WERI-Rb-1 (cell line): ENCODE measurements at regions not wholly inside any gene's neighbourhood (a gene's known extent, or its start where the extent isn't known, plus 50 kb on each side); places are given as distances from the start of the nearest gene placed in this dataset.

Experiments used
- DNase-seq: peaks from one replicate; pipeline ENCODE4 v3.0.0-alpha.2; 2020
- H3K27ac ChIP-seq: fragments of 250-450 bp; sonication (Bioruptor Pico); 2 replicates; pipeline ENCODE4 v1.5.1; 2020; ENCODE audit warnings: mild to moderate bottlenecking, moderate library complexity
- H3K27me3 ChIP-seq: fragments of 250-450 bp; sonication (Bioruptor Pico); 2 replicates; pipeline ENCODE4 v1.5.1; 2021; ENCODE audit warnings: mild to moderate bottlenecking, low read depth, moderate library complexity; ENCODE audit not compliant: insufficient read depth, severe bottlenecking
- H3K36me3 ChIP-seq: fragments of 250-450 bp; sonication (Bioruptor Pico); 2 replicates; pipeline ENCODE4 v1.5.1; 2020; ENCODE audit warnings: mild to moderate bottlenecking, moderate library complexity
- H3K4me3 ChIP-seq: 2 replicates; pipeline ENCODE4 v1.5.1; 2011; ENCODE audit warnings: low read depth, mild to moderate bottlenecking, control low read depth, low read length
- H3K9me3 ChIP-seq: fragments of 250-450 bp; sonication (Bioruptor Pico); 2 replicates; pipeline ENCODE4 v1.5.1; 2021; ENCODE audit warnings: mild to moderate bottlenecking, moderate library complexity; ENCODE audit not compliant: severe bottlenecking
- CTCF ChIP-seq: IDR thresholded peaks from 2 replicates; pipeline ENCODE4 v1.5.1; 2011; ENCODE audit warnings: low read depth, mild to moderate bottlenecking, control low read depth, inconsistent platforms, low read length

GRCh38 chr13:99798756-99799155 lies 172.8 kb downstream of the ZIC5 start:
- DNase-seq: no peak
- Histone ChIP-seq H3K27ac (no peak overlapping the region), H3K4me3 (no peak overlapping the region), H3K36me3 (no peaks in the 10 kb centered on the region), H3K9me3 (no peaks in the 10 kb centered on the region), H3K27me3 (no peaks in the 10 kb centered on the region)
- no peak for TF ChIP-seq CTCF

DNA sequence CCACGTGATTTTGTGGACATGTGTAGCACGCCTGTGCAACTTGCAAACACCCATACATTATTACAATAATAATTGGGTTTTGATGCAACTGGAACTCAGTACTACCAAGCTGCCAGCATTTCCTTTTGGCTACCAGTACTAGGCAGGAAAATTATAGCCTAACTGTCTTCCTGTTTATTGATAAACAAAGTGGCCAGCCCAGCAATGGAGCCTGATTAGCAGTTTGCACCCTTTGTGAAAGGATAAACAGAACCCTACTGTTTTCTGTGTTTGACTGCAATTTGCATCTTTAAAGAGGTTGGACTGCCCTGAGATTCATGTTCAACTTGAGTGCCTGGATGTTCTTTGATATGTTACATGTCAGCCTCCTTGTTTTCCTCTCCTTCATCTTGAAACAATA lies 173.9 kb downstream of the ZIC5 start:
- Histone ChIP-seq H3K36me3 (no peaks in the 10 kb centered on the region), H3K9me3 (no peaks in the 10 kb centered on the region), H3K4me3 (no peak overlapping the region), H3K27ac (no peak overlapping the region), H3K27me3 (no peaks in the 10 kb centered on the region)
- no peak for DNase-seq
- TF ChIP-seq CTCF: no peak

DNA sequence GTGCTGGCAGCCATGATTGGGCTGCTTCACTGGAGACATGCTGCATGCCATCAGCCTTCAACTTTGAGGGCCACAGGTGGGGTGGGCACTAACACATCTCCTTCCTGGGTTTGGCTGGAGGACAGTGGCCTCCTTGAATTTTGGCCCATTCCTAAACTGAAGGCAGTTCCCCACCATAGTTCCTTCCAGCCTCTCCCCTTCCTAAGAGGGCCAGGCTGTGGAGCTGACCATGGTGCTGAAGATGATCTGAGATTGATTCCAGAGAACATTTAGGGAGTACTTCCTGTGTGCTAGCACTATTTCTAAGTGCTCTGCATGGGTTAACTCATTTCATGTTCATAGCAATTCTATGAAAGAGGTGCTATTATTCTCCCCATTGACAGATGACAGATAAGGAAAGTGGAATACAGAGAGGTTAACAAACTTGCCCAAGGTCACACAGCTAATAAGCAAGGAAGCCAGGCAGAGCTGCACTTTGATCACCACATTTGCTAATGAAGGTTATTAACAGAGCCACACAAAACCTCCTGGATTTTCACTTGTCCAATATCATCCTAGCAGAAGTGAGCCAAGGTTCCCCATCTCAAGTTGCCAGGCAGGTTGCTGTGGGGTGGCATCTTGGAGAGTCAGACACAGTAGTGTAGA lies 175.3 kb downstream of the ZIC5 start:
- H3K4me3 ChIP-seq: no peak overlapping the region
- DNase-seq: no peak
- TF ChIP-seq CTCF: no peak
- no peaks in the 10 kb centered on the region for H3K27me3 ChIP-seq
- H3K9me3 ChIP-seq: no peaks in the 10 kb centered on the region
- H3K27ac ChIP-seq: no peak overlapping the region
- H3K36me3 ChIP-seq: no peaks in the 10 kb centered on the region

- TF ChIP-seq CTCF: no peak
- no peak overlapping the region for H3K4me3 ChIP-seq
- DNase-seq: no peak
These were observed 179.3 kb downstream of the ZIC5 start for GRCh38 chr13:99792079-99792921.

DNA sequence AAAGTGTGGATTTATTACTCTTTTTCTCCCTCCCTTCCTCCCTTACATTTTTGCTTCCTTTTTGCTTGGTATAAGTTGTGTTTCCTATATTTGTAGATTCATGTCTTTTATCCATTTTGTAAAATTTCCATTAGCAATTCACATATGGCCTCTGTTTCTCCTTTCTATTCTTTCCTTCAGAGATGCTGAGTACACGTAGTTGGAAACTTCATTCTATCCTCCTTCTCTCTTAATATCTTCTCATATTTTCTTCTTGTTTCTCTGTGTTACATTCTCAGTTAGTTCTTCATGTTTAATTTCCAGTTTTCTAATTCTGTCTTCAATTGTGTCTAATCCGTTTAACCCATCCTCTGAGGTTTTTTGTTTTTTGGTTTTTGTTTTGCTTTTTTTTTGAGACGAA lies 188.9 kb downstream of the ZIC5 start:
- H3K27ac ChIP-seq: no peak overlapping the region
- no peak for DNase-seq
- H3K9me3 ChIP-seq: peaks cover 13% of the 10 kb centered on the region
- no peak for TF ChIP-seq CTCF
- H3K27me3 ChIP-seq: no peaks in the 10 kb centered on the region
- no peak overlapping the region for H3K4me3 ChIP-seq
- no peaks in the 10 kb centered on the region for H3K36me3 ChIP-seq

More at GRCh38 chr13:99792079-99792921, 179.3 kb downstream of the ZIC5 start:
- Histone ChIP-seq H3K36me3 (no peaks in the 10 kb centered on the region), H3K27ac (no peak overlapping the region), H3K9me3 (no peaks in the 10 kb centered on the region), H3K27me3 (no peaks in the 10 kb centered on the region)
